SHP77 treated with DMSO at 0.1 percent for 48 hours (cell line): ENCODE measurements at regions not wholly inside any gene's neighbourhood (a gene's known extent, or its start where the extent isn't known, plus 50 kb on each side); places are given as distances from the start of the nearest gene placed in this dataset.
A peak's percentile ranks its signal among the peaks of the same experiment; 100 is the strongest.
"Not testable (repeated sequence)": the region's sequence is repeated elsewhere in the genome, so short reads cannot be mapped to it uniquely, and the experiment has no call there.

ENCODE experiments used
- DNase-seq: peaks from one replicate; lab custom pipeline; 2025; lab: John Stamatoyannopoulos, UW

GRCh38 chr4:147246096-147246495 is 234.8 kb upstream of the EDNRA start:
- DNase-seq = no peak

GRCh38 chr4:147246528-147246927 is 234.4 kb upstream of the EDNRA start:
- DNase-seq = not testable (repeated sequence)

- no peak for DNase-seq
Measured at GRCh38 chr4:147247579-147247978, 233.3 kb upstream of the EDNRA start.

DNA sequence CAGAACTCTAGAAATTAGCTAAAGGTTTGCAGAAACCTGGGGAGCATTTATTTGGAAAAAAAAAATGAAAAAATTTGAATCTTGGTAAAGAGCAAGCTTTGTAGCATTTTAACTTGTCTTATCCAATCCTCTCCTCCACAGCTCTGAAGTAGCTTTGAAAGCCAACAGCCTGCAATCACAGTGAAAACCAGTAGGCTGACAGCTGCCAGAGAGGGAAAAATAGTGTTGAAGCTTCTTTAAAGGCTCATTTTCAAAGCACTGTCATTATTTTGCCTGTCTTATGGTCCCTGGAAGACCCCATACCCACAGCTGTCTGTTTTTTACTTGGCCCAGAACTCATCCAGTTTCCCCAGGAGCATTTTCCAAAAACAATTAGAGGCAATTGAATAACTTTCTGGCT is 230.8 kb upstream of the EDNRA start:
- DNase-seq = no peak

- not testable (repeated sequence) for DNase-seq
Measured at GRCh38 chr4:147255268-147255667, 225.6 kb upstream of the EDNRA start.

GRCh38 chr4:147259271-147259670 is 221.6 kb upstream of the EDNRA start:
- not testable (repeated sequence) for DNase-seq

- DNase-seq = no peak
Measured at GRCh38 chr4:147284256-147284835, 196.6 kb upstream of the EDNRA start.

- no peak for DNase-seq
Measured at GRCh38 chr4:147284935-147285334, 196.0 kb upstream of the EDNRA start.

- no peak for DNase-seq
Measured at GRCh38 chr4:147285751-147286150, 195.1 kb upstream of the EDNRA start.

DNA sequence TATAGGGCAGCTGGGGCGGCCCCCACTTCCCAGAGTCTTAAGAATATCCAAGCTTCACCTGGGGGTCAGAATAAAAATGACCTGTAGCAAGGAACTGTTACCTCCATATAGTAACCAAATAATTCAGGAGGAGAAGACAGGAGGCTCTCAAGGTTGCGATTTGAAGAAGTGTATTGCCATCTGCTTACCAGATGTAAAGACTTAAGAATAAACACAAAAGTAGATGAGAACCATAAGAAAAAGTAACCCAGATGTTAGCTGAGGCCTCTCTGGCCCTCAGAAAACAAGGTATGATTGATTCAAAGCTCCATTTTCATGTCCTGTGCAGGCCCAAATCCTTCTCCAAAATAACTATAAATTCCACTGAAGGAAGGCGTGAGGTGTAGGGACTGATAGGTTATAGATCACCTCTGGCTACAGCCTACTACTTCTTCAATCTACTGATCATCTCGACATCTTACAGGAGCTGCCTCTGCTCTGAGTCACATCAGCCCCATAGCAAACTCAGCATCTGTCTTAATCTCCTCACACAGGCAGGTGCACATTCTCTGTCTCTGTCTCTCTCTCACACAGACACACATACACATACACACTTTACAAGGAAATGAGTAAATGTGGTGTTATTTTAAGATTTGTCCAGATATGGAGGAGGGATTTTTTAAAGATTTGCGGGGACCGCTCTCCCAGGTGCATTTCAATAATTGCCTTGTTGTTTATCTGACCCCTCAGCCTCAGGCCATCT is 193.9 kb upstream of the EDNRA start:
- DNase-seq = no peak

GRCh38 chr4:147287588-147287890 is 193.4 kb upstream of the EDNRA start:
- DNase-seq = no peak

GRCh38 chr4:147288512-147288911 is 192.4 kb upstream of the EDNRA start:
- no peak for DNase-seq

- DNase-seq = no peak
Measured at GRCh38 chr4:147289181-147289580, 191.7 kb upstream of the EDNRA start.

GRCh38 chr4:147292604-147293313 is 188.1 kb upstream of the EDNRA start:
- peak; percentile 3 for DNase-seq

DNA sequence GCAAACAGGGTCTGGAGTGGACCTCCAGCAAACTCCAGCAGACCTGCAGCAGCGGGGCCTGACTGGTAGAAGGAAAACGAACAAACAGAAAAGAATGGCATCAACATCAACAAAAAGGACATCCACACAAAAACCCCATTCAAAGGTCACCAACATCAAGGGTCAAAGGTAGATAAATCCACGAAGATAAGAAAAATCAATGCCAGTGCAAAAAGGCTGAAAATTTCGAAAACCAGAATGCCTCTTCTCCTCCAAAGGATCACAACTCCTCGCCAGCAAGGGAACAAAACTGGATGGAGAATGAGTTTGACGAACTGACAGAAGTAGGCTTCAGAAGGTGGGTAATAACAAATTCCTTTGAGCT is 187.6 kb upstream of the EDNRA start:
- DNase-seq = not testable (repeated sequence)

DNA sequence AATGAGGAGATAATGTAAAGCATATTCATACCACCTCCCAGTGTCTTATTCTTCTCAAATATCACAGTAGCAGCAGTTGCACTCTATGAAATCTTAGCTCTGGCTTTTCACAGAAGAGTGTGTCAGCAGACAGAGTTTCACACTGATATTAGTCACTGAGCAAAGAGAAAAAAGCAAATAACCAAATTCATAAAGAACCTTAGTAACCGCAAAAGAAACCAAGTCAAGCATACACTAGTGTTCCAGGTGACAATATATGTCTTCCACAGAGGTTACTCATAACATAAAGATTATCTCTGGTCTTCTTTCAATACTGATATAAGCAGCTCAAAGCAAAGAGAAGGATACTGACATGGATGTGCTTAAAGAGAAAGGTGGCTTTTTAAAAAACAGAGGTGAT is 181.7 kb upstream of the EDNRA start:
- no peak for DNase-seq

DNA sequence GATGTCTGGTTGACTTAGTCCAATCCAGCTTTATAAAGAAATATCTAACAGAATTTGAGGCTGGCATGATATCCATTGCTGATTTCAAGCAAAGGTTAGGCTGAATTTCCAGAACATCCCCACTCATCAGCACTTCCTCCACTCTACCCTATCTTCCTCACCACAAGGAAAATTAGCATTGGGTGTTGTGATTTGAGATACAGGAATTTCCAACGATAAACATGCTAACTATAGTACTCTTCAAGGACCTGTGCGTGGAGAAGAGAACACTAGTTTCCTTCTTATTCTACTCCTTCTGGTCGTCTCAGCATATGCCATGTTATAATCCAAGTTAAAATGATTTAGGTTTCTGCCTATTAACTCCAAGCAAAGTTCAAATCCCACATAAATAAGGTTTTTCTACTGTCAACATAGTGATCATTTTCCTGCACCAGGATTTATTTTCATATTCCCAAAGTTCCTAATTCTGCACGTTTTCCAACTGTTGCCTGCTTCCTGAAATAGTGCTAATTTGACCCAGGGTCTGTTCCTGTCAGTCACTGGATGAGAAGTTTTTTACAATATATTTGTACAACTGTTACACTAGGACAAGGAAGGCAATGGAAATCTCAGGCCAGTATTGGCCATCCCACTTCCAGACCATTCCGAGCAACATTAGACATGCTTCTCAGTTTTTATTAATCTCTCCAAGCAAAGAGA is 177.6 kb upstream of the EDNRA start:
- no peak for DNase-seq

DNA sequence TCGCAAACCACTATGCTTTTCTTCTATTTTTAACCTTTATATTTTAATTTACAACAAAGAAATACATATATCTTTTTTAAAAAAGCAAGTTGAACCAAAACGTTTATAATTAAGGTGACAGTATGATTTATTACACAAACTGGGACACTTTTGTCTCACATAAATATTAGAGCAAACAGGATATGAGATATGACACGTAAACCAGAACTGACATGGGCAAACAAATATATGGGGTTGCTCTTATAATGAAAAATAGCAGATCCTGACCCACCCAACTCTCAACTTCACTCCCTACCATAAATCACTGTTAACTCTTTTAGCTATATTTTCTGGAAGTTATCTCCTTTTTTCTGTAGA is 177.0 kb upstream of the EDNRA start:
- no peak for DNase-seq

- no peak for DNase-seq
Measured at GRCh38 chr4:147307896-147308674, 172.8 kb upstream of the EDNRA start.

GRCh38 chr4:147309434-147309833 is 171.5 kb upstream of the EDNRA start:
- DNase-seq = no peak

DNA sequence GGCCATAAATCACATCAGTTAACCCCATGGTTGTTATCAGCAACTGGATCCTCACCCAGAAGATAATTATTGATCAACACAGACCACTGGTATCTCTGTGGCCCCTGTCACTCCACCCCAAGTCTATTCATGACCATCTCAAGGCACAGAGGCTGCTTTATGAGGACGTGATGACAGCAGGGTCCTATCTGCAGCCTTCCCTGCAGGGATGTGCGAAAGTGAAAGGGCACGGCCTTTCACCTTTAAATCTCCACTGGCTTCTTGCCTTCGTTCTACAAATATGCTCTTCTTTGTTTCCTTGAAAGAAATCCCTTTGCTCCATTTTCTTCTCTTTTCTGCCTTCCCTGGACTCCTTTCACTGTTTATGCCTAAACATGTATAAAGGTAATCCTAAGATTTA is 170.6 kb upstream of the EDNRA start:
- no peak for DNase-seq

- no peak for DNase-seq
Measured at GRCh38 chr4:147311956-147312355, 168.9 kb upstream of the EDNRA start.
